ENCODE measurements at regions not wholly inside any gene's neighbourhood (a gene's known extent, or its start where the extent isn't known, plus 50 kb on each side); places are given as distances from the start of the nearest gene placed in this dataset.

DNA sequence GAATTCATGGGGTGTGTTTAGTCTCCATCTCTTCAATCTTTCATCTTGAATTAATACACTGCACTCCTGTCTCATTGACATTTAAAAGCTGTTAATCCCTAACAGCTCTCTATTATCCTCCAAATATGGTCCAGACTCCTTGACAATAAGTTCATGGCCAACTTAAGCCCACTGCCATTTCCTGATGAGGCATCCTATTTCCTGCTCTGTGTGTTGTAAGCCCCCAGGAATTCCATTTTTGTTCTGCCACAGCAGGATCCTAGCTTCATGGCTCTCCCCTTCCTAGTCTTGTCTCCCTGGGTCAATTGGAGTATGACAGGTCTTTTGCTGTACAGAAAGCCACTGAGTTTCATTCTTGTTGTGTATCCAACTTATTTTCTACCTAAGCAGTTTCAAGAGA lies 218.8 kb downstream of the OTUD1 start:
- TF ChIP-seq, protein P1, sequence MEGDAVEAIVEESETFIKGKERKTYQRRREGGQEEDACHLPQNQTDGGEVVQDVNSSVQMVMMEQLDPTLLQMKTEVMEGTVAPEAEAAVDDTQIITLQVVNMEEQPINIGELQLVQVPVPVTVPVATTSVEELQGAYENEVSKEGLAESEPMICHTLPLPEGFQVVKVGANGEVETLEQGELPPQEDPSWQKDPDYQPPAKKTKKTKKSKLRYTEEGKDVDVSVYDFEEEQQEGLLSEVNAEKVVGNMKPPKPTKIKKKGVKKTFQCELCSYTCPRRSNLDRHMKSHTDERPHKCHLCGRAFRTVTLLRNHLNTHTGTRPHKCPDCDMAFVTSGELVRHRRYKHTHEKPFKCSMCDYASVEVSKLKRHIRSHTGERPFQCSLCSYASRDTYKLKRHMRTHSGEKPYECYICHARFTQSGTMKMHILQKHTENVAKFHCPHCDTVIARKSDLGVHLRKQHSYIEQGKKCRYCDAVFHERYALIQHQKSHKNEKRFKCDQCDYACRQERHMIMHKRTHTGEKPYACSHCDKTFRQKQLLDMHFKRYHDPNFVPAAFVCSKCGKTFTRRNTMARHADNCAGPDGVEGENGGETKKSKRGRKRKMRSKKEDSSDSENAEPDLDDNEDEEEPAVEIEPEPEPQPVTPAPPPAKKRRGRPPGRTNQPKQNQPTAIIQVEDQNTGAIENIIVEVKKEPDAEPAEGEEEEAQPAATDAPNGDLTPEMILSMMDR (conservative IDR thresholded peaks at IDR 0.05) = no peak
- no peak for TF ChIP-seq EZH2 (IDR thresholded peaks at IDR 0.05; ENCODE audit: low read depth)
